HL-60 (cell line): ENCODE measurements at regions not wholly inside any gene's neighbourhood (a gene's known extent, or its start where the extent isn't known, plus 50 kb on each side); places are given as distances from the start of the nearest gene placed in this dataset.

Experiments used
- CTCF ChIP-seq: IDR thresholded peaks from one replicate; pipeline ENCODE4 v1.5.1; 2011; ENCODE audit warnings: low read length, control low read depth, inconsistent platforms; ENCODE audit not compliant: insufficient read depth
- GABPA ChIP-seq: IDR thresholded peaks from 2 replicates; pipeline ENCODE4 v1.6.1; 2012; ENCODE audit warnings: low read depth
- POLR2AphosphoS5 ChIP-seq: IDR thresholded peaks from 2 replicates; pipeline ENCODE4 v1.6.1; 2012; ENCODE audit warnings: low read depth
- REST ChIP-seq: IDR thresholded peaks from 2 replicates; pipeline ENCODE4 v1.6.1; 2012; ENCODE audit warnings: low read depth; ENCODE audit not compliant: insufficient replicate concordance
- SPI1 ChIP-seq: IDR thresholded peaks from 2 replicates; pipeline ENCODE4 v1.6.1; 2012; ENCODE audit warnings: low read depth, mild to moderate bottlenecking, borderline replicate concordance

GRCh38 chr16:80384862-80385261, 155.9 kb upstream of the DYNLRB2 start:
- TF ChIP-seq CTCF (no peak), GABPA (no peak), REST (no peak), POLR2AphosphoS5 (no peak), SPI1 (no peak)
